Effector CD8-positive, alpha-beta T cell (primary cell): ENCODE measurements at regions not wholly inside any gene's neighbourhood (a gene's known extent, or its start where the extent isn't known, plus 50 kb on each side); places are given as distances from the start of the nearest gene placed in this dataset.

Experiments used
- DNase-seq: peaks from one replicate; lab custom pipeline; 2025; lab: John Stamatoyannopoulos, UW

DNA sequence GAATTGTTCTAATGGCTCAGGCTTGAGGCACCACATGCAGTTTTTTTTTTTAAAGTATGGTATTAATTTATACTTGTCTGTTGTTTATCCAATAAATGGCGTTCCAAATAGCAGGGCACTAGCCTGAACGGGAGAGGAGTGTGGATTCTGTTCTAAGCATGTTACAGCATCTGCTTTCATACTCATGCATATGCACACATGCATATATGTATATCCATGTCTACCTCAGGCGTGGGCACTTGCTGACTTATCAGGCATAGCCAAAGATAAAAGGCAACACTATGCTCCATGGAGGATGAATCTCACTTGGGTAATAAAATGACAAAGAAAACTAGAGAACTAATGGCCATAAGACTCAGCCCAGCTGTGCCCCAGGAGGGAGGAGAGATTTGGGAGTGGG lies 393.8 kb downstream of the GADD45G start:
- no peak for DNase-seq

GRCh38 chr9:89999176-89999533 lies 394.3 kb downstream of the GADD45G start:
- no peak for DNase-seq

DNA sequence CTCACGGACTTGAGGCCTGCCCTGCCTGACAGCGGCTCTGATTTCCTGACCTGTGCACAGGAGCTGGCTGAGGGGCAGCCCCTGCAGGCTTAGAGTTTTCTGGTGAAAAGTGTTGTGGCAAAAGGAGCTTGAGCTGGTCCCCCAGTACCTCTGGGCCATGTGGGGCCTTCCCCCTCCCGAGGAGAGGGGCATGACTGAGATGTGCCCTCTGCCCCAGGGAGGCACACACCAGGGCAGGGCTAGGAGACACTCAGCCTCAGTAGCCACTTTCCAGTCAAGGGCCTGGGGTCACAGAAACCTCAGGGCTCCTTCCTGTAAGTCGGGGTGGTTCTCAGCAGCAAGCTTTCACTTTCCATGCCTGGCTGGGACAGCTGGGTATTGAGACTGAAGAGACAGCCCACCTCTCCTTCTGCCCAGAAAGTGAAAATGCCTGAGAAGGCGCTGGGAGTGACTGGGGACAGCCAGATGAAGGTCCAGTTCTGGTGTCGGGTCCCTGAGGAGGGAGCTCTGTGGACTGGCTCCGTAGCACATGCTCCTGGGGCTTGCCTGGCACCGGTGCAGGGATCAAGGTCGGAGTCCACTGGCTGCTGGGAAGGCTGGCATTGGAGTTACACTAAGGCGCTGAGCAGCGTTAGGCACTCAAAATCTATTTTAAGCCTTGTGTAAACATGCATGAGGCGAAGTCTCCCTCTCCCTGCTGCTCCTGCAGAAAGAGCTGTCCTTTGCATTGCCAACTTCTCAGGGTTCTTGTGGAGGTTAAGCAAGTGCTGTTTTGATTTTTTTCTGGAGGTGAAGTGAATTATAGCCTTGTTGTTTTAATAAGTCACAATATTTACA lies 394.9 kb downstream of the GADD45G start:
- DNase-seq: no peak

DNA sequence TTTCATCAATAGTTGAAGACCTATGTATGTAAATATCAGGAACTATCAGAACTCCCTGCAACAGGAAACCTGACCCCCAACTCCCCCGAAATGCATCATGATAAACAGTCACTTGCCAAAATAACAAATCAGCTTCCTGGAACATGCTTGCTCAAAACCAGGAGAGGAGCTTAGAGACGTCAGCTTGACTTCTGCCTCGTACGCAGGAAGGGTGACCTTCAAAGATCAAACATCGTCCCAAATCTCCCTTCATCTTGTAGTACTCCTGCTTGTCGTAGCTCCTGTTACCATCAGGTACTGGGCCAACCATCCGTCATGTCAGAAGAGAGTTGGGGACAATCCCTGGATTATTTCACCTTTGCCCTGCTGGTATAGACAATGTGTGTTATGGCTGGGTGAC lies 396.1 kb downstream of the GADD45G start:
- no peak for DNase-seq

DNA sequence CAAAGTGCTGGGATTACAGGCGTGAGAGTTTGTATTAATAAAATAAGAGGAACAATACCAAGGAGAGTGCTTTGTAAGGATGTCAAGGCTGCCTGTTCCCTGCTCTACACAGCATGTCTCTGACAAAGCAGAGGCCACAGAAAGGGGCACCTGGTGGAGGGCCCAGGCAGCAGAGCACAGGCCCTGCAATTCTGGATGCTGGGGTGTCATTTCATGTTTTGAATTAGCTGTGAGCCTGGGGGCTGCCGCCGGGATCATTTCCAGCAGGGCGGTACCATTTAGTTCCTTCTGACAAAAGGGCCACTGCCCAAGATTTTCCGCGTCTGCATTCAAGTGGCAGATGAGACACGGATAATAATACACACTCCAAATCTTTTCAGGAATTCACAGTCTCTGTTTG lies 396.9 kb downstream of the GADD45G start:
- DNase-seq: no peak

DNA sequence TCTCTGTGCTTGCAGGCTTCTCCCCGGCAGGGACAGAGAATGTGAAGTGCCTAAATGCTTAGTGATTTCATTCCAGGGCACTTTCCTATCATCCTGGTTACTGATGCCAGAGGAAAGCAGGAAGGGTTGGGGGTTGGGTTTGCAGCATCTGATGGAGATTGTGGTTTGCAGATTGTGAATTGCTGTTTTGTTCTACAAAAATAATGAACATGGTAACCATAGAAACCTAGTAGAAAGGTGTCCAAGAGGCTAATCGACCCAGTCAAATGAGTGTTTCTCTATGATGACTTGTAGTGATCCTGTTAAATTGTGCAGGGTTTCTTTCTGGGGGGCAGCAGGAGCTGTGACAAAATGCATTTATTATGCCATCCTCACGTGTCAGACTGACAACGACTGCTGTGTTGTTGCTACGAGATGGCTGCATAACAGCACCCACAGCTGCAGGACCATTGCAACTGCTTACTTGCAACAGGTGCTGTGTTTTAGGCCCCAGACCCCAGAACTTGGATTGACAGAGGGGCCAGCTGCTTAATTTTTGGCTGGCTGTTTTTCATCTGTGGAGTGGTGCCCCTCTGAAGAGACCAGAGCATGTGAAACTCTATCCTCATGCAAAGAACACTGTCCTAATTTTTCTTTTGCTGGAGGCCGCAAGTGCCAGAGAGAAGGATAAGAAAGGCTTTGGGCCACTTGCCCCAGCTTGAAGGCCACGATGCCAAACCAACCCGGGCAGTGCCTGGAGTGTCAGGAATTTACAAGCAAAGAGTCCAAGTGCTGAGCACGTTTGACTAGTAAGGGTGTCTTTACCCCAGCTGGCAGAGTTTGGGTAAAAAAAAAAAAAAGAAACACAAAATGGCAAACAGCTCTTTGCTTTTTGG lies 397.8 kb downstream of the GADD45G start:
- no peak for DNase-seq

DNA sequence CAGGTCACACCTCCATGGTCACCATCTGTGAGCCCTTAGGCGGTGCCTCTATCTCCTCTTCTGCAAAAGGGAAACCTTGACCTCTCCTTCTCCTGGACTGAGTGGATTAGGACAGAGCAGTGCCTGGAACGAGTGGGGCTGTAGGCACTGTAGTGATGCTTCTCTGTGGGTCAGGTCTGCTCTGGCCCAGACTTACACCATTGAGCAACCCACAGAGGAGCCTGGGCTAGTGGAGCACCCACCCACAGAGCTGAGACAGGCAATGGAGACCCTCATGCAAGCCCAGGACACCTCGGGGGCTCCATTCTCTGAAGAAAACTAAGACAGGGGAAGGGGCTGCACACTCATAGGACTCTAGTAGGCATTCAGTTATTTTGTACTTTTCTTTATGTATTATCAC lies 400.6 kb downstream of the GADD45G start:
- DNase-seq: no peak

DNA sequence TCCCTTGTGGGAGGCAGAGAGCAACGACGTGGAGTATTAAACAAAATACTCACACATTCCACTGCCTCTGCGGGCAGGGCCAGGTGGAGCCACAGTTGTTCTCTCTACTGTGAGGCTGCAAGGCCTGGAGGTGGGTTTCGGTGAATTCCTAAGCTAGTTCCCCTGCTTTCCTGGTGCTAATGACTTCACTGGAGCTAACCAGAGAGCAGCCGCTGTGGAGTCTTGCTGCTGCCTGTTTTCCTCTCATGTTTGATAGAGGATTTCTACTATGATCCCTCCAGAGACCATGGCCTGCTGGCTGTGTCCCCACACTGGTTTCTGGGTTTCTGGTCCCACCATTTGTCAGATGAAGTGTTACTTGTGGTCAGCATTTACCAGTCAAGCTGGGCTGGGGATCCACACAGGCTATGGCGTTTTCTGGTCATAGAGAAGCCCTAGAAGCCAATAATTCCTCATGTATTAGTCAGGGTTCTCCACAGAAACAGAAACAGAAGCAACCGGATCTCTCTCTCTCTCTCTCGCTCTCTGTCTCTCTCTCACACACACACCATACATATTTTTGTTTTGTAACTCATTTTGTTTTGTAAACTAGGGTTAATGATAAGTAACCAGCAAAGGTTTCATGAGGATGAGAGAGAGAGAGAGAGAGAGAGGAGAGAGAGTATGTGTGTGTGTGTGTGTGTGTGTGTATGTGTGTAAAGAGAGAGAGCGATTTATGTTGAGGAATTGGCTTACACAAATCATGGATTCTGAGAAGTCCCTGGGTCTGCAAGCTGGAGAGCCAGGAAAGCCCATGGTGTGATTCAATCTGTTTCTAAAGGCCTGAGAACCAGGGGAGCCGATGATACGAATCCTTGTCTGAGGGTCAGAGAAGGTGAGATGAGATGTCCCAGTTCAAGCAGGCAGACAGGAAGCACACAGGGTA lies 403.0 kb downstream of the GADD45G start:
- DNase-seq: no peak

- no peak for DNase-seq
Observed at GRCh38 chr9:90009447-90009846, 404.6 kb downstream of the GADD45G start.

DNA sequence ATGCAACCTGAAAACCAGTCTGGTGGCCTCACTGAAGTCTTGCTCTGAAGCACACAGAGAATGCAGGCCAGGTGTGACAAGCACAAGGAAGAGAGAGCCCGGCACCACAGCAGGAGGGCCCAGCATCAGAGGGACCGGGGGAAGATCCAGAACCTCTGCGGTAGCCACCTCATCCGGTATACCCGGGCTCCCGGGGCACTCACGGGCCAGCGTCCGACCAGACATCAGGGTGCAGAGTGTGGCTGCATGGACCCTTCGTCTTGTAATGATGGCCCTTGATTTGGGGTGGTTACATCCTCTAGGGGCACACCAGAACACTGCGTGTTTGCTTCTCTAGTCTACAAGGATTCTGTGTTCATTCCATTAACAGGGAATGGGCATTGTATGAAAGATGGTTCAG lies 406.0 kb downstream of the GADD45G start:
- DNase-seq: no peak

- DNase-seq: no peak
Observed at GRCh38 chr9:90012949-90013348, 408.1 kb downstream of the GADD45G start.

DNA sequence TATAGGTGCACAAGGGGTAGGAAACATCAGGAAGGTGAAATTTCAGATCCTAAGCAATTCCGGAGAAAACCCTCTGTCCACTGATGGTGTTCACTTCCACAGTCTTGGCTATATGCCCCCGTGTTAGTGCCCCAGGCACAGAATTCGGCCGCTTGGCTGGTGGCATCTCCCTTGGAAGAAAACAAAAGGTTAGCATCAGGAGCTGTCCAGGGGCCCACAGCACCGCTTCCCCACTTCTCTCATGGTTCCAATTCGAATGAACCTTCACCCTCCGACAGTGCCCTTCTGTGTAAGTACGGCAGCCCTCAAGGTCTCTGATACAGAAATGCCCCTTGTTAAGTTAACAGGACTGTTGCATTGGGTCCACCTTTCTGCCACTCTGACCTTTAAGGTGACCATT lies 409.0 kb downstream of the GADD45G start:
- DNase-seq: no peak

- DNase-seq: no peak
Observed at GRCh38 chr9:90014421-90014820, 409.6 kb downstream of the GADD45G start.

DNA sequence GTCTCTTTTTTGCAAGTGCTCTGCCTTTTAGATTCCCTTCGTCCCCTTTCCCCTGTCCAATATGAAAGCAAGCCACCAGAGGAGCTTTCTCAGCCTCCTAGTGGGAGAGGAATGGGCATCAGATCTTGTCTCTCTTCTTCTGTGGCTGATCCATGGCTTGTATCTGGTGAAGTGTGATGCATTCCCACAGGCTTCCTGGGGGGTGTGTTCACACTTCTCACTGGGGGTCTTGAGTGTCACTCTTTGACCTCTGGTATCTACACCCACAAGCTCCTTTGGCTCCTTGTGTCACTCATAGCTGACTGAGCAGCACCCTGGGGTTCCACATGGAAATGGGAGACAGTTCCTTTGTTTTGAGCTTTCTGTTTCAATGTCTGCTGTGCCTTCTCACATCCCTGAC lies 411.5 kb downstream of the GADD45G start:
- DNase-seq: no peak

- DNase-seq: no peak
Observed at GRCh38 chr9:90017679-90018078, 412.9 kb downstream of the GADD45G start.

- DNase-seq: no peak
Observed at GRCh38 chr9:90018688-90019087, 413.9 kb downstream of the GADD45G start.

DNA sequence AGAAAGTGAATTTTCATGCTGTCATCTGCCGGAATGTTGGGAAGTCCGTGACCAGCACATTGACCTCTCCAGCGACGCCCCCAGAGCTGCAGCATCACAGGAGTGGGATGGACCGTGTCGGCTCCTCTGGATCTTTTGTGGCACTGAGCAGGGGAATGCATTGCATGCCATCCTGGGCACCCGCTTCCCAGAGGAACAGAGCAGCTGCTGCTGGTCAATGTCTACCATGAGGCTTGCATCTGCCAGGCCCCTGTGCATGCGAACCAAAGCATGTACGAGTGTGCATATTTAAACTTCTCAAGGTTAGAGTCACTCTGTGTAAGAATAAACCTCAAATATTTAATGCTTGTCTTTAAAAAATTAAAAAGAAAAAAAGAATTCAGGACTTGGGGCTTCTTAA lies 414.8 kb downstream of the GADD45G start:
- DNase-seq: no peak

- DNase-seq: no peak
Observed at GRCh38 chr9:90020276-90020871, 415.6 kb downstream of the GADD45G start.

- no peak for DNase-seq
Observed at GRCh38 chr9:90021216-90021906, 416.5 kb downstream of the GADD45G start.

GRCh38 chr9:90022474-90022873 lies 417.7 kb downstream of the GADD45G start:
- no peak for DNase-seq

DNA sequence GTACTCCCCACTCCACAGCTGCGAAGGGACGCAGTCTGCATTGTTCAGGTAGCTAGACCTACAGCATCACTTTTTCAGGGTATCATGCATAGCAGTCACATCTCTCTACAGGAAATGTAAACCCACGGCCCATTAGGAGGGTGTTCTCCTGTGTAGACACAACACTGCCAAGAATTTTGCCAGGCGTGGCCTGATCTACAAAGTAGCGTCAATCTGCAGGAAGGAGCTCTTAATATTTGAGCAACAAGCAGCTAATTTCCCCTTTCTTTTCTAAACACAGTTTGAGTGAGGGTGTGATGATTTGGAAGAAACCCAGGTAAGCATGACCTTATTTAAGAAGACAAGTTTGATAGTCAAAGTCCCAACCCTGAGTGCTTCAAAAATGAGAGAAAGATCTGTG lies 419.0 kb downstream of the GADD45G start:
- no peak for DNase-seq
